OCI-LY1 (cell line): ENCODE measurements at regions not wholly inside any gene's neighbourhood (a gene's known extent, or its start where the extent isn't known, plus 50 kb on each side); places are given as distances from the start of the nearest gene placed in this dataset.

Source experiments
- EZH2 ChIP-seq: fragments of 200-600 bp; sonication (generic), shearing (Covaris generic); IDR thresholded peaks from 2 replicates; pipeline ENCODE4 v1.8.0; 2017; ENCODE audit warnings: borderline replicate concordance, mixed run types, mild to moderate bottlenecking, antibody characterized with exemption, low read length, moderate library complexity, mixed read lengths
- TF ChIP-seq, protein P1 (sequence below): fragments of 200-600 bp; sonication (generic), shearing (Covaris generic); IDR thresholded peaks from 2 replicates; pipeline ENCODE4 v1.5.1; 2017; ENCODE audit warnings: mild to moderate bottlenecking, antibody characterized with exemption, low read length, moderate library complexity, mixed read lengths

DNA sequence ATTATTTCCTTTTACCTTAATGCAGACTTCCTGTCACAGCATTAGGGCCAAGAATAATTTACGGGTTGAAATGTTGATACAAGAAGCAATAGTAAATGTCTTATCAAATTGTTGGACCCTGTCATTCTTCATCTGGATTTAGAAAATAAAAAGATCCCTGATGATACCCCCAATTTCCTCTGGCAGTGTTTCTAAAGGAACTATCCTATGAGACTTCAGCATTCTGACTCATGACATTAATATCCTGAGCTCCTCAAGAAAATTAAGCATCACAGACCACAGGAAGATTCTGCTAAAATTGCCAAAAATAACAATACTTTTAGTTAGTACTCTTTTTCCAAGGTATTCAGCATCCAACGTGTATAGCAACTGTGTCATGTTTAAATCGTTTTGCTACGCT lies 490.5 kb upstream of the ANKRD30A start:
- TF ChIP-seq, protein P1, sequence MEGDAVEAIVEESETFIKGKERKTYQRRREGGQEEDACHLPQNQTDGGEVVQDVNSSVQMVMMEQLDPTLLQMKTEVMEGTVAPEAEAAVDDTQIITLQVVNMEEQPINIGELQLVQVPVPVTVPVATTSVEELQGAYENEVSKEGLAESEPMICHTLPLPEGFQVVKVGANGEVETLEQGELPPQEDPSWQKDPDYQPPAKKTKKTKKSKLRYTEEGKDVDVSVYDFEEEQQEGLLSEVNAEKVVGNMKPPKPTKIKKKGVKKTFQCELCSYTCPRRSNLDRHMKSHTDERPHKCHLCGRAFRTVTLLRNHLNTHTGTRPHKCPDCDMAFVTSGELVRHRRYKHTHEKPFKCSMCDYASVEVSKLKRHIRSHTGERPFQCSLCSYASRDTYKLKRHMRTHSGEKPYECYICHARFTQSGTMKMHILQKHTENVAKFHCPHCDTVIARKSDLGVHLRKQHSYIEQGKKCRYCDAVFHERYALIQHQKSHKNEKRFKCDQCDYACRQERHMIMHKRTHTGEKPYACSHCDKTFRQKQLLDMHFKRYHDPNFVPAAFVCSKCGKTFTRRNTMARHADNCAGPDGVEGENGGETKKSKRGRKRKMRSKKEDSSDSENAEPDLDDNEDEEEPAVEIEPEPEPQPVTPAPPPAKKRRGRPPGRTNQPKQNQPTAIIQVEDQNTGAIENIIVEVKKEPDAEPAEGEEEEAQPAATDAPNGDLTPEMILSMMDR: no peak
- TF ChIP-seq EZH2: no peak
